HEK293T (cell line): ENCODE measurements at regions not wholly inside any gene's neighbourhood (a gene's known extent, or its start where the extent isn't known, plus 50 kb on each side); places are given as distances from the start of the nearest gene placed in this dataset.

ENCODE experiments used
- ARNT ChIP-seq: fragments of 450-650 bp; IDR thresholded peaks from 2 replicates; pipeline ENCODE4 v1.6.1; 2017; ENCODE audit warnings: mild to moderate bottlenecking
- BHLHE40 ChIP-seq: fragments of 450-650 bp; IDR thresholded peaks from 2 replicates; pipeline ENCODE4 v1.6.1; 2016; ENCODE audit warnings: mild to moderate bottlenecking, moderate library complexity, borderline replicate concordance
- CTBP1 ChIP-seq: fragments of 450-650 bp; IDR thresholded peaks from 2 replicates; pipeline ENCODE4 v1.6.1; 2016; ENCODE audit warnings: borderline replicate concordance
- ELF4 ChIP-seq: fragments of 450-650 bp; IDR thresholded peaks from 2 replicates; pipeline ENCODE4 v1.6.1; 2017; ENCODE audit warnings: antibody characterized with exemption
- FOXA1 ChIP-seq: fragments of 450-650 bp; IDR thresholded peaks from 2 replicates; pipeline ENCODE4 v1.6.1; 2016; ENCODE audit warnings: mild to moderate bottlenecking
- FOXK2 ChIP-seq: fragments of 450-650 bp; IDR thresholded peaks from 2 replicates; pipeline ENCODE4 v1.6.1; 2016; ENCODE audit warnings: mild to moderate bottlenecking
- FOXM1 ChIP-seq: fragments of 450-650 bp; IDR thresholded peaks from 2 replicates; pipeline ENCODE4 v1.6.1; 2017; ENCODE audit warnings: mild to moderate bottlenecking, borderline replicate concordance
- HDGF ChIP-seq: fragments of 450-650 bp; IDR thresholded peaks from 2 replicates; pipeline ENCODE4 v1.6.1; 2017; ENCODE audit warnings: antibody characterized with exemption, borderline replicate concordance
- NFRKB ChIP-seq: fragments of 450-650 bp; IDR thresholded peaks from 2 replicates; pipeline ENCODE4 v1.6.1; 2016; ENCODE audit warnings: mild to moderate bottlenecking, moderate library complexity
- SP1 ChIP-seq: fragments of 450-650 bp; IDR thresholded peaks from 2 replicates; pipeline ENCODE4 v1.6.1; 2017
- SUZ12 ChIP-seq: fragments of 450-650 bp; IDR thresholded peaks from 2 replicates; pipeline ENCODE4 v1.6.1; 2016; ENCODE audit warnings: mild to moderate bottlenecking
- TARDBP ChIP-seq: fragments of 450-650 bp; IDR thresholded peaks from 2 replicates; pipeline ENCODE4 v1.6.1; 2016
- TF ChIP-seq, protein P1 (sequence below): fragments of 450-650 bp; IDR thresholded peaks from 2 replicates; pipeline ENCODE4 v1.6.1; 2016

- TF ChIP-seq FOXA1 (no peak), BHLHE40 (no peak), FOXK2 (no peak), ARNT (no peak), ELF4 (no peak), FOXM1 (no peak), SUZ12 (no peak), NFRKB (no peak), SP1 (no peak), HDGF (no peak), CTBP1 (no peak), TARDBP (no peak)
- TF ChIP-seq, protein P1, sequence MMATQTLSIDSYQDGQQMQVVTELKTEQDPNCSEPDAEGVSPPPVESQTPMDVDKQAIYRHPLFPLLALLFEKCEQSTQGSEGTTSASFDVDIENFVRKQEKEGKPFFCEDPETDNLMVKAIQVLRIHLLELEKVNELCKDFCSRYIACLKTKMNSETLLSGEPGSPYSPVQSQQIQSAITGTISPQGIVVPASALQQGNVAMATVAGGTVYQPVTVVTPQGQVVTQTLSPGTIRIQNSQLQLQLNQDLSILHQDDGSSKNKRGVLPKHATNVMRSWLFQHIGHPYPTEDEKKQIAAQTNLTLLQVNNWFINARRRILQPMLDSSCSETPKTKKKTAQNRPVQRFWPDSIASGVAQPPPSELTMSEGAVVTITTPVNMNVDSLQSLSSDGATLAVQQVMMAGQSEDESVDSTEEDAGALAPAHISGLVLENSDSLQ: no peak
Observed at GRCh38 chr18:44625386-44625785, 55.3 kb upstream of the SETBP1 start.
